ENCODE measurements at regions not wholly inside any gene's neighbourhood (a gene's known extent, or its start where the extent isn't known, plus 50 kb on each side); places are given as distances from the start of the nearest gene placed in this dataset.

DNA sequence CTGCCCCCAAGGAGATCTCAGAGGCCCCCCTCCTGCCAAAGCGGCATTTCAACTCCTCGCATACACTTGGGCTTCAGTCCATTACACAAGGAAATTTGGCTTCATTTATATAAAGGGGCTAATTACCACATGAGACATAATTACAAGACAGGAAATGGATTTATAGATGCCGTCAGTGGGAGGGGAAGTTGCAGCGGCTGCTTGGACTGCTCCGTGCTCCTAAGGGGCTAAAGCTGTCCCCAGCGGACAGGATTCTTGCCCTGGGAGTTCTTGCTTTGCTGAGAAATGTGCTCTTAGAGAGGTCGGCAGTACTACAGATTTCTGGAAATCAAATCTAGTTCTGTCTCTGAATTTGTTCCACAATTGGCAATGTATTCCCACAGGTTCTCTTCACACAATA, 57.2 kb upstream of the NLK start (continued):
- TF ChIP-seq CHD7 (IDR thresholded peaks at IDR 0.05; ENCODE audit: insufficient replicate concordance, low read length) (no peak), TAF1 (IDR thresholded peaks at IDR 0.05; ENCODE audit: low read depth, low read length) (no peak), EZH2 (IDR thresholded peaks at IDR 0.05; ENCODE audit: low read depth, low read length, severe bottlenecking) (no peak), SAP30 (IDR thresholded peaks at IDR 0.05; ENCODE audit: insufficient read depth, insufficient replicate concordance, low read length) (no peak), EGR1 (IDR thresholded peaks at IDR 0.05; ENCODE audit: borderline replicate concordance, low read depth, low read length) (no peak), CHD2 (IDR thresholded peaks at IDR 0.05; ENCODE audit: low read length) (no peak), GTF2F1 (IDR thresholded peaks at IDR 0.05; ENCODE audit: borderline replicate concordance, low read depth, low read length) (no peak)
